ENCODE measurements at regions not wholly inside any gene's neighbourhood (a gene's known extent, or its start where the extent isn't known, plus 50 kb on each side); places are given as distances from the start of the nearest gene placed in this dataset.

DNA sequence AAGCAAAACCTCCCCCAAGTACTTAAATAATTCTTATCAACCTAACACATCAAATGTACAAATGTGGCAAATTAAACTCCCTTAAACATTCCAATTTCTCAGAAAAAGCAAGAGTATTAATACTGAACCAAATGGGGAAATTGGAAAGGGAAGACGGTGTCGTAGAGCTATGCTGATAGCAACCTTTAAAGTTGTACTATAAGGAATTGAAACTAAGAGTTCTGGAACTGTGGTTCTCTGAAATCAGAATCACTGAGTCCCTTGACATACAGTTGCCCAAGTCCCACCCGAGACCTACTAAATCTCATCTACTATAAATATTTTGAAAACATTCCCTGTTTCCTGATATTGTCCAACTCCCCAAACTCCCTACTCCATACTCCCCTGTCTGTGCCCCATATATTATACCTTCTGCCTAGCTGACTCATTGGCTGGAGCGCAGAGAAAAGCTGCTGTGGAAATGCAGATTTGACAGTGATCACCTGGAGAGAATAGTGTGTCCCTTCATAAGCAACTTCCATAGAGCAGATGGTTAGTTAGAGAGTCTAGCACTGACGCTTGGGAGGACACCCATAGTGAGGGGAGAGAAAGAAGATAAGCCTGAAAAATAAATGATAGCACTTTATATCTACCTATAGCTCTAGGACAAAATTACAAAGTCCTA is 51.4 kb upstream of the ITM2B start:
- peak; percentile 13 to 77 for DNase-seq

DNA sequence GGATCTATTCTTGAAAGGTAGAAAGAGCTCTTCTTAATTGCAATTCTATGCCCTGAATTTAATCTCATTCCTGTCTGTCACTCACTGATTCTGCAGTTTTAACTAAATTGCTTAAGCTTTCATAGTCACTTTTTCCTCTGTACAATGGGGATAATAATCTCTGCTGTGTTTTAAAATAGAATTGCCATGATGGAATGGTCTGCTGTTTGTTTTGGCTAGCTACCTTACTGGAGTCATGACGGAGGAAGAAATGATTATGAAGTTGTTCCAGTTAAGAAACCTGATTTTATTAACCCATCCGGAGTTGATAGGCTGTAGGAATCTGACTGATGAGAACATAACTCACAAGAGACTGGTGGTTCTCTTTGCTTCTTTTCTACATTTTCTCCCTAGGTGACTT is 54.9 kb upstream of the ITM2B start:
- DNase-seq, result no peak

DNA sequence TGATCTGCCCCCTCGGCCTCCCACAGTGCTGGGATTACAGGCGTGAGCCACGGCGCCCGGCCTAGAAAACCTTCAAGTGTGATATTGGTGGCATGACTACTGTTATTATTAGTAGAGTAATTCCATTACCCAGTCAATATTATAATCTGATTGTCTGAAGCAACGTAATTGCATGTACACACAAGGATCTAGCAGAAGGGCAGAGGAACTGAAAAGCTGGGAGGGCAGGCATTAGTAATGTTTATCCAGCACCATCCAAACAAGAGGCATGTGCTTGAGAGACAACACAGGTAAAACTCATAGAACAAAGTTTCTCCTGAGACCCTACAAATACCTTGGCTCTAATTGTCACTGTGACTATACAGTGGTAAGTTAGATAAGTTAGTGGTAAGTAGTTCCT is 56.2 kb upstream of the ITM2B start:
- DNase-seq, result no peak

DNA sequence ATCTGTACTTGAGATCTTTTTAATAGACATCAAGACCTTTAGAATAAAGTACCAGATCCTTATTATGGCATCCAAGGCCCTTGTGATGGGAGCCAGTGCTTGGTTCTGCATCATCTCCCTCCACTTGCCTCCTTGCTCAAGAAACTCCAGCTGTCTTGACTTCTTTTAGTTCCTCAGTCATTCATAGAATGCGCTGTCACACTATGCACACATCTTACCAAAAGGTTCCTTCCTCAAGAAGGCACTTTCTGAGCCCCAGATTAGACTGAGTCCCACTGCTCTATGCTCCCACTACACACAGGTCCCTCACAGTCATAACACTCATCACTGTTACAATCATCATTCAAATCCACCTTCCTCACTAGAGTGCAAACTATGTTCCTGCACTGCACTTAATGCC is 57.8 kb upstream of the ITM2B start:
- DNase-seq, result no peak

DNA sequence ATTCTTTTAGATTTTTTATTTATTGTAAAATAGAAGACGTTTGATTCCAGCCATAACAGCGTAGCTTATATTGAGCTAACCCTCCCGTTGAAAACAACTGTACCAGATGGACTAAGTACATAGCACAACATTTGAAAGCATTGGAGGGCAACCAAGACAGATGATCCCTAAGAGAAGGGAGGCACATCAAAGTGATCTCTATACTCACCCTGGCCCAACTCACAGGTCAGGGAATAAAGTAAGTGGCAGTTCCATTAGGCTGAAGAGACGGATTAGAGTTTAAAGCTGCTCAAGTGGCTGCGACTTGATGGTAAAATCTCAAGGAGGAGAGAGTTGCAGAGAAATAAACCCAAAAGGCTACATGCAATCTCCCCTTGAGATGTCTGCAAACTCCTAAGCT is 65.1 kb upstream of the ITM2B start:
- DNase-seq, result no peak

DNA sequence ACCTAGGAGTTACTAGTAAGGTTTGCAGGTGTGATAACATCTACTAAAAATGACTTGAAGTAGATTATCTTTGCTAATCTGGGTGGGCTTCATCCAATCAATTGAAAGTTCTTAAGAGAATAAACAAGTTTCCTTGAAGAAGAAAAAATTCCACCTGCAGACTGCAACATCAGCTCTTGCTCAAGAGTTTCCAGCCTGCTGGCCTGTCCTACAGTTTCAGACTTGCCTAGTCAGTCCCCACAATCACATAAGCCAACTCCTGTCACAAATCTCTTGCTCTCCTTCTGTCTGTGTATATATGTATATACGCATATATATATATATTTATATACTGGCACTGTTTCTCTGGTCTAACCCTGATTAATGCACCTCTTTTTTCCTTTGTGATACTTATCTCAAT is 67.3 kb upstream of the ITM2B start:
- no peak for DNase-seq

DNA sequence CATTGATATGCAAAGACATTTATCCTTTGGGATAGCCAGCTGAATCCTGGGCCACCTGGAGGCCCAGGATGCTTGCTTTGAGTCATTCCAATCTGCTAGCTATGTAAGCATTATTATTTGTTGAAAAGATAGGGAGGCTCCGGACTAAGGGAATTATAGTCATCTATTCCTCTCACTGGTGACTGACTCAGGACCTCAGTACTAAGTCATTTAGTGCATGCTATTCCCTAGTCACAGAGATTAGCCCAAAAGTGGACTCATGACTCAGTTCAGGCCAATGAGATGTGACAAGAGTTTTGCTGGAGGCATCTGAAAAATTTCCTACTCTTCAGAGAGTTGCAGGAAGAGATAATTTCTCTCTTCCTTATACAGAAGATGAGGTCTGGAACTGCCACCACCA is 67.9 kb upstream of the ITM2B start:
- no peak for DNase-seq

DNA sequence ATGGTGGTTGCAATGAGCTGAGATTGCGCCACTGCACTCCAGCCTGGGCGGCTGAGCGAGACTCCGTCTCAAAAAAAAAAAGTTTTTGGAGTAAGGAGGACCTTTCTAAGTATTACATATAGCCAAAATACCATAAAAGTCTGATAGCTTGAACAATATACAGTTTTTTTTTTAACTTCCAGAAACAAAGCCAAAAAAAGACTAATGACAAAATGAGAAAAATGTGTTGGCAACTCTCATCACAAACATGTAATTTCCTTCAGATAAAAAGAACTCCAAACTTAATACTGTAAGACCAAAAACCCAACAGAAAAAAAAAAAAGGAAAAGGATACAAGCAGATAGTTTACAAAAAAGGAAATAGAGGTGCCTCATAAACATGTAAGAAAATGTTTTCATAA is 68.2 kb upstream of the MED4 start:
- DNase-seq, result no peak

DNA sequence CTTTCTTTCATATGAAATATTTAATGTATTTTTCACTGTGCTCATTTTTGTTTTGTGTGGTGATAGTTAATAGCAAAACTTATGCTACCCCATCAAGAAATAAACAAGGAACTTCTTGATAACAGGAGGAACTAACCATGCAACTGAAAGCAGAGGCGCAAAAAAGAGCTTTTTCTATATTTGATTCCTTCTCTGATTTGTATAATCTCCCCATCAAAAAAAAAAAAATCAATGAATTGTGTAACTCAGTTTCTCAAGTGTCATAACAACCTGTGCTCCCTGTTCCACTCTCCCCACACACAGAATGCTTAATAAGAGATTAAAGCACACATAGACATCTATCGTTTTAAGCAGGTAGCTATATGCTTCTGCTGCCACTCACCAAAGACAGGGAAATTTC is 67.3 kb upstream of the MED4 start:
- DNase-seq, result no peak

DNA sequence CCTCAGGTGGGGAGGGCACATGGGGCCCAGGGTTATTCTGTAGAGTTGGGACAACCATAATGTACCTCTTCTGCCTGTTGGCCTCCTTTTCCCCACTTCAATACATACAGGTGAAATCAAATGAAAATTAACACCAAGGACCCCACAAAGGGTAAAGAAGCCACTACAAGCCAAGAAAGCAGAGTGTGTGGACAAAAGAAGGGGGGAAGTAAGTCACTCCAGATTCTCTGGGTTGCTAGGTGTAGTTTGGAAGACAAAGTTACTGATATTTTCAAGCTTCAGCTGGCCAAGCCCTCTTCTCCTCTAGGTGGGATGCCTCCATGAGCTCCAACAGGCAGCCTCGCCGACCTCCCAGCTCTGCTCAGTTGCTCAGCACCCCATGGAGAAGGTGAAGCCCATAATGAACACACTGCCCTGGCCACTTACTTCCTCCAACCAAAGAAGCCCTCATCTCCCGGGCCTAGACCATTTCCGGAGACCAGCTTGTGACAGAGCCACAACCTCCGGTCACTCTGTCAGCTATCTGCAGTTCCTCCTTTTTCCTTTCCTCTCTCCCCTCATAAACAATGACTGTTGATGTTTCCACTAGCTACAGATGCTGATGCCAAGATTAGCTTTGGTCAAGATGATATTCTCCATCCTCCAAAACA is 66.8 kb upstream of the MED4 start:
- no peak for DNase-seq

DNA sequence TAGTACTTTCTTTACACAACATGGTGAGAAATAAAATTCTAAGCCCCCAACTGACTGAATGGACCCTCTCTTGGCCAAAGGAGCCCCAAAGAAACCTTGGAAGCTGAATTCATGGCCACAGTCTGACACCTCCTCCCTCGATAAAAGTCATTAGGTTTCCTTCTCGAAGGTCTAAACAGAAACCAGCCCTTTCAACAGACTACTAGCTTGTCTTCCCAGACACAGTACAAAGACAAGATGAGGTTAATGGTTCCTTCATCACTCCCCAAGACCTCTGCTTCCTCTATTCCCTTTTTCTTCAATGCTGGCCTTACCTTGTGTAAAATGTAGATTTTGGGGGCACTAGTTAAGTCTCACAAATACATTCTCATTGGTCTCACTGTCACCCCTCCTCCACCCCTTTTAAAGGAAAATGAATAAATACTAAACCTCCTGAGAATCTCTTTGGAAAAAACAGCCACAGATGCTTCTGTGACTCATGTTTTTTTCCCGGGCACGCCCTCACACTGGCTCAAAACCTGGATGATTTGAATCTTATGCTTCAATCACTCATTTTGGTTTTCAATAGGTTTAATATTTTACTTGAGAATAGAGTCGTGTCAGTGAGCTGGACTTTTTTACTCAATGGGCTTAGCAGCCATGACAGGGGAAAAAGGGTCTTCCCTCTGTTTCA is 65.8 kb upstream of the MED4 start:
- DNase-seq, result no peak

DNA sequence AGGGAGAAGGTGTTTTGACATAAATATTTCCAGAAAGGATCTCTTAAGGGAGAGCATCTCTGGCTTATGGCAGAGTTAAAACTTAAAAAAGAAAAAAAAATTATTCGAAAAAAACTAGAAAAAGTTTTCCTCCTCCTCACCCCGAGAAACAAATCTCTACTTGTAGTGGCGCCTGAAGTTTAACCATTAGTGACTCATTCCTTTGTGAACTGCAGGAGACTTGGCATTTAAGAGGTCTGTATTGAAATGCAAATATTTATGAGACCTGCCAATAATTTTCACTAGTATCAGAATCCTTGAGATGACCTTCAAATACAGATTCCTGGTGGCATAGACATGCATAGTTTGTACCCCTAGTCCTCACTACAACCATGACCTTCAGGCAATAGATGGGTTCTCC is 64.9 kb upstream of the MED4 start:
- no peak for DNase-seq

DNA sequence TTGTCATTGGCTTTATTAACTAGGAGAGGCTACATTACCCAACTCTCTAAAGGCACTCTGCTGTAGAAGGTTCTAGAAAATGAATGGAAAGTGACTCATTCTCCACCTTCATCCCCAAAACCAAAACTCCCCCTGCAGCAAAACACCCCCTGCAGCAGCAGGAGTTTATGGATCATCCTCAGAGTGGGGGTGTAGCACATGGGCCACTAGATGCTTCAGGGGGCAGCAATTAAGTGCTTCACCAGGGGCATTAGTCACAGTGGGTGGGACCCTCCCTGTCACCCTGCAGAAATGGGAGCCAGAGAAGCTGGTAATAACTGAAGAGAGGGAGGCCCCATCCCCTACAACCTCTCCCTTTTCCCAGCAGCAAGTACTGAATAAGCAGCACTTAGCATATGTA is 64.5 kb upstream of the MED4 start:
- DNase-seq, result no peak

DNA sequence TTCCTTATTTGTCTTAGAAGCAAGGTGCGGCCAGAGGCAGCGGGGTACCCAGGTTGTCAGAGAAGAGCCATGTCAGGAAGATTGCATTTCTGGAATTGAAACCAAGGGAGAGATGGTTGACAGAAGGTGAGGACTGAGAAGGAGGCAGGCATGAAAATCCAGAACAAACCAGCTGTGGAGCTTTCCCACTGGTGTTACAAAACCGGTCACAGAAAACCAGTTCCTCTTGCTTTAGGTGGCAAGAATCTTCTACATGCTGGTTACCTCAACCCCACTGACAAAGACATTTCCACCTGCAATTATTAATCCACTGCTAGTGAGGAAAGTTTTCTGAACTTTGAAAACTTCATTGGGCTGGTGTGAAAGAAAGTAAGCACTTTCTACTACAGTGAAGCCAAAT is 64.0 kb upstream of the MED4 start:
- no peak for DNase-seq

DNA sequence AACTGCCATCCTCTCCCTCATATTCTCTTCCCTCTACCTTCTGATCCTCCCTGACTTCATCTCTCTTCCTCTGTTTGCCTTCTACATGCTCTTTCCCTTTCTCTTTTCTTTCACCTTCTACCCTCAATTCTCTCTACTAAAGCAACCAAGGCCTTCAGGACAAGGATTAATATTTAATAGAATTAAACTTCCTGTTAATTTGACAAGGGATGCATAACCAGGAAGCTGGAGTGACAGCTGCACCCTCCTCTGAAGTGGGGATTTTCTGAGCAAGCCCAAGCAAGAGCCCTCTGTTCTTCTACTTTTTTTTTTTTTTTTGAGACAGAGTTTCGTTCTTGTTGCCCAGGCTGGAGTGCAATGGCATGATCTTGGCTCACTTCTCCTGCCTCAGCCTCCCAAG is 63.4 kb upstream of the MED4 start:
- DNase-seq, result no peak

DNA sequence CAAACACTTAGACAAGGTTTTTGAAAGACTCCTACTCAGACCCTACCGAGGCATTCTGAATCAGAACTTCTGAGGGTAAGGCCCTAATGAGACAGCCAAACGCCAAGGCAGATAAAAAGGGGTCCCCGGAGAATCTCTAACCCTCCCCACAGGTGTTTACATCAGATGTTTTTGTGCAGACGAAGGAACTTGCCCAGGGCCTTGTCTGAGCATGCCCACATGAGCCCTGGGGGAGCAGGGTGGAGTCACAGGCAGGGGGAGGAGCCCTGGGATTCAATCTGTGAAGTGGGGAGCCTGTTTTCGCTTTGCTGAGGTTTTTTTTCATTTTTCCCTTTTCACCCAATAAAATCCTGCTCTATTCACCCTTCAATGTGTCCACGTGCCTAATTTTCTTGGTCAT is 61.6 kb upstream of the MED4 start:
- no peak for DNase-seq

DNA sequence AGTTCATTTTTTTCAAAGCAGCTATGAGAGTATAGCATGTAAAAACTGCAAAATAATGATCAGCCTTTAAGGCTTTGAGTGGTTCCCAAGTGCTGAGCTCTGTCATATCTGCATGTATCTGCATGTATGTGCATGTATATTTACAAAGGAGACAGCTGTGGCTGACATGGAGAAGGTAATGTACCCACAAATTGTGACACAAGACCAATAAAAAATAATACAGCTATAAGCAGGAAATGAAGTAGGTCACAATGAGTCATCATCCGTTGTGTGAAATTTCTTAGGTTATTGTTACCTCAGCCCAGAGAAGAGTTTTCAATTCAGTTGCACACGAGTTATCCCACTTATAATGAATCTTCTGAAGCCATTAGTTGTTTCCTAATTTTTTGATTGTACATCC is 60.9 kb upstream of the MED4 start:
- no peak for DNase-seq

DNA sequence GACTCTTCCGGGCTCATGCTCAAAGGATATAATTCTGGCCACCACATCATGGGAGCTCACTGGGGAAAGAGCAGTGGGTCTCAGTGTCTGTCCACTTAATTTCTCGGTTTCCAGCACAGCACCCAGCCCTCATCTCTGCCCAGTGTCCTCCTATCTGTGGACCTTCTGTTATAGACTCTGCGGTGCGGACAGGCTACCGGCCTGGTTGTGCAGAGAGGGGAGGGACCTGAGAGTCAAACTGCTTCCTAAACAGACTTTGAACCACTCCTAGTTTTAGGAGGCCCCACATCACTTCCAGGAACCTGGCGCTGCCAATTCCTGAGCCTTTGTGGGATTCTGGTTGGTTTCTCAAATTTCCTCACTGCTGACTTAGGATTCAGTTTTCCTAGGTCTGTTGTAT is 59.8 kb upstream of the MED4 start:
- DNase-seq, result no peak

DNA sequence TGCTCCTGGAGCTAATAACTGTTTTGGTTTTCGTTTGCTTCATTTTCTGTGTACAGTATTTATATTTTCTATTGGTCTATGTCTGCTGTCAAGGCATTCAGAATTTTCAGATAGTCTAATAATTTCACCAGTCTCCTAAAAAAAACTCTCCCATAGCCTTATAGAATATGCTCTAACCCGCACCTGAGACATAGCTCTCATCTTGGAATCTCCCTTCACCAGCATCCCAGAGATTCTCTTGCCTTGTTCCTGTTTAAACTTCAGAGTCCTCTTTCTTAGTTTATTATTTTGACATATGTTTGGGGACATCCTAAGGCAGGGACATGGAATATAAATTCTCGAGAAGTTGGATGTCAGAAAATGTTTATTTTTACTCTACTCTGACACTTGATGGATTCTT is 58.3 kb upstream of the MED4 start:
- no peak for DNase-seq

DNA sequence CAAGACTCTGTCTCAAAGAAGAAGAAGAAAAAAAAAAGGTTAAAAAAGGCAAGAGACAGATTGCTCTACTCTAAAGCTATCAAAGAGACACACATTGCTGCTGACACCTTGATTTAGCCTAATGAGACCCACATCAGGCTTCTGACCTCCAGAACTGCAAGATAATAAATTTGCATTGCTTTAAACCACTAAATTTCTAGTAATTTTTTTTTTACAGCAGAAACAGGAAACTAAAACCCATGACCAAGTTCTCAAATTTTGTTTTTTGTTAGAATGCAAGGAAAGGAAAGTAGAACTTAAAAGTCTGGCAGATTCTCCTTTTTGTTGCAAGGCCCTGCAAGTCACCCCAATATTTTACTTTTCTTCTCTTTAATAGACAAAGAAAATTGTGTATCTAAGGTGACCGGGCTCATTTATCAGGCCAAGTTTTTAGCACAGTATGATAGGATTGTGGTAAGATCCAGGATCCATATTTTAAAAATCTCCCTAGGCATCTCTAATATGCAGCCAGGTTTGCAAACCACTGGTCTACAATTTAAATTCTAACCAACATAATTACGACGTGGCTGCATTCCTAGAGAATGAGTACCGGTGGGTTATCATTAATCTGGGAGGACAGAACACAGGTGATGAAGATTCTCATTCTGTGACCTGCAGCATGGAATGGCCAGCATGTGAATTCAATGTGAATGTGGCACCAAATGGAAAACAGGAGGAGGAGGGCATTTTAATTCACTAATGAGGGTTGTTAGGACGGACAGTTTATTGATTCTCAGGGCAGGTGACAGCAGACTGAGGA is 56.7 kb upstream of the MED4 start:
- no peak for DNase-seq

DNA sequence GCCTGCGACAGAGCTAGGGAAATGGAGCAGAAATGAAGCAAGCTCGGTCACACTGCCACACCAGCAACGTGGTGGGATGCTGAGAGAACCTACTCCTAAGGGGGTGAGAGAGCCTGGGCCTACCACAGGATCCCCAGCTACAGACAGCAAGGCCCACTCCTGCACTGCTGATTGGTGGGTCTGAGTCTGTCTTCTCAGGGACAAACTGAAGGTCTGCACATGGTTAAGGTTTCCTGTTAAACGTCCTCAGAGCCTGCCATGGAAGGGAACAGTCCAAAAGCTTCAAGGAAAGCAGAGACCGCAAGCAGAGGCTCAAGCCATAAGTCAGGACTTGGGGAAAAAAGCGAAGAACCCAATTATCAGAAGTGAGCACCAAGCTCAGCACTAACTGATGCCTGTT is 53.5 kb upstream of the MED4 start:
- no peak for DNase-seq

DNA sequence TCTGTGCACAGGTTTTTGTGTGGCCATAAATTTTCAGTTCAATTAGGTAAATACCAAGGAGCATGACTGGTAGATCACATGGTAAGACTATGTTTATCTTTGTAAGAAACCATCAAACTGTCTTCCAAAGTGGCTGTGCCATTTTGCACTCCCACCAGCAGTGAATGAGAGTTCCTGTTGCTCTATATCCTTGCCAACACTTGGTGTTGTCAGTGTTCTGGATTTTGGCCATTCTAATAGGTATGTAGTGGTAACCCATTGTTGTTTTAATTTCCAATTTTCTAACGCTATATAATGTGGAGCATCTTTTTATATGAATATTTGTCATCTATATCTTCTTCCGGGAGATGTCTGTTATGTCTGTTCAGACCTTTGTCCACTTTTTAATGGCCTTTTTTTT is 51.7 kb upstream of the MED4 start:
- no peak for DNase-seq

DNA sequence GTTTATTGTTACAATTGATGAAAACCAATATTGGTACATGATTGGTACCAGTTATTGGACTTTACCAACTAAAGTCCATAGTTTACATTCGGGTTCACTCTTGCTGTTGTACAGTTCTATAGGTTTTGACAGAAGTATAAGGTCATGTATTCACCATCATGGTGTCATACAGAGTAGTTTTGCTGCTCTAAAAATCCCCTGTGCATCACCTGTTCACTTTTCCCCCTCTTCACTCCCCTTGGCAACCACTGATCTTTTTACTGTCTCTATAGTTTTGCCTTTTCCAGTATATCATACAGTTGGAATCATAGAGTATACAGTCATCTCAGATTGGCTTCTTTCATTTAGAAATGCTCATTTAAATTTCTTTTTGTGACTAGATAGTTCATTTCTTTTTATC is 51.2 kb upstream of the MED4 start:
- no peak for DNase-seq
